ACC112 (cell line): ENCODE measurements at regions not wholly inside any gene's neighbourhood (a gene's known extent, or its start where the extent isn't known, plus 50 kb on each side); places are given as distances from the start of the nearest gene placed in this dataset.
"Not testable (repeated sequence)": the region's sequence is repeated elsewhere in the genome, so short reads cannot be mapped to it uniquely, and the experiment has no call there.

Experiments used
- H2AFZ ChIP-seq: fragments of 200-600 bp; sonication (generic); one replicate; pipeline ENCODE4 v1.6.0; 2017; ENCODE audit warnings: antibody characterized with exemption, low read length; ENCODE audit not compliant: unreplicated experiment
- H3K27ac ChIP-seq: fragments of 200-600 bp; sonication (generic); 2 replicates; pipeline ENCODE4 v1.5.1; 2014; ENCODE audit warnings: low read depth, mild to moderate bottlenecking, antibody characterized with exemption, low read length, moderate library complexity
- H3K27me3 ChIP-seq: fragments of 200-600 bp; sonication (generic); 2 replicates; pipeline ENCODE4 v1.6.1; 2014; ENCODE audit warnings: mild to moderate bottlenecking, antibody characterized with exemption, low read length, moderate library complexity, mixed read lengths; ENCODE audit not compliant: insufficient read depth
- H3K36me3 ChIP-seq: fragments of 200-600 bp; sonication (generic); 2 replicates; pipeline ENCODE4 v1.6.1; 2016; ENCODE audit warnings: mild to moderate bottlenecking, antibody characterized with exemption, low read length, moderate library complexity, mixed read lengths; ENCODE audit not compliant: insufficient read depth
- H3K4me1 ChIP-seq: fragments of 200-600 bp; sonication (generic); one replicate; pipeline ENCODE4 v1.6.1; 2016; ENCODE audit warnings: low read length, mixed read lengths; ENCODE audit not compliant: insufficient read depth, unreplicated experiment, control insufficient read depth
- H3K4me3 ChIP-seq: fragments of 200-600 bp; sonication (generic); 2 replicates; pipeline ENCODE4 v1.5.1; 2014; ENCODE audit warnings: mild to moderate bottlenecking, low read depth, low read length
- H3K79me2 ChIP-seq: fragments of 200-600 bp; sonication (generic); one replicate; pipeline ENCODE4 v1.6.0; 2016; ENCODE audit warnings: low read length; ENCODE audit not compliant: control insufficient read depth, unreplicated experiment, insufficient read depth

DNA sequence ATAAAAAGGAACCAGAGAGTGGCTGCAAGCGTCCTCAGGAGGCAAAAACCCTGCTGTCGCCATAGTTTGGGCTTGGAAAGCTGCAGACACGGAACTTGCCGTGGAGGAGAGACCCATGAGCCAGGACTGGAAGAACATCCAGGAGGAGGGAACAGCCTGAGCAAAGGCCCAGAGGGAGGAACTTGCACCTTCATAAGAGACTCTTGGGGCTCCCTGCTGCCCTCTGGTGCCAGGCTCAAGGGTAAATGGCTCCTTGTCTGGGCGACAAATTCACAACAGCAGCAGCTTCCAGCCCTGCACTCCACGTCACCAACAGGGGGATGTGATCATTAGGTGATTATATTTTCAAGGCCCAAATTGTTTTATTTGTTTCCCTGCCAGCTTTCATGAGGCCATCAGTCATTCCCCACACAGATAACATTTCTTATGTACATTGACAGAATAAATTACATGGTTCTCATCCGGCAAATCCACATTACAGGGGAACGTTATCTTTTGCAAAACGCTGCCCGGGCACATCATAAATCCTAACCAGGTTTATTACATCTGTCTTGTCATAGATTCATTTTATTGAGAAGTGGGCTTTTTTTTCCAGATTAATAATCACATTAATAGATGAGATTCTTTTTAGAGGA, 143.0 kb upstream of the GRIK3 start:
- no peaks in the 10 kb centered on the region for H3K27me3 ChIP-seq
- H3K36me3 ChIP-seq, result no peaks in the 10 kb centered on the region
- H3K4me3 ChIP-seq, result no peak overlapping the region

GRCh38 chr1:37181425-37181824, 147.1 kb upstream of the GRIK3 start:
- Histone ChIP-seq H3K79me2 (no peaks in the 10 kb centered on the region), H3K27ac (no peak overlapping the region), H3K27me3 (no peaks in the 10 kb centered on the region), H3K36me3 (no peaks in the 10 kb centered on the region), H3K4me3 (no peak overlapping the region), H3K4me1 (no peaks in the 10 kb centered on the region), H2AFZ (no peak overlapping the region)

More for the DNA sequence above, 143.0 kb upstream of the GRIK3 start:
- Histone ChIP-seq H3K27ac (no peak overlapping the region), H3K79me2 (no peaks in the 10 kb centered on the region), H2AFZ (no peak overlapping the region), H3K4me1 (no peaks in the 10 kb centered on the region)

DNA sequence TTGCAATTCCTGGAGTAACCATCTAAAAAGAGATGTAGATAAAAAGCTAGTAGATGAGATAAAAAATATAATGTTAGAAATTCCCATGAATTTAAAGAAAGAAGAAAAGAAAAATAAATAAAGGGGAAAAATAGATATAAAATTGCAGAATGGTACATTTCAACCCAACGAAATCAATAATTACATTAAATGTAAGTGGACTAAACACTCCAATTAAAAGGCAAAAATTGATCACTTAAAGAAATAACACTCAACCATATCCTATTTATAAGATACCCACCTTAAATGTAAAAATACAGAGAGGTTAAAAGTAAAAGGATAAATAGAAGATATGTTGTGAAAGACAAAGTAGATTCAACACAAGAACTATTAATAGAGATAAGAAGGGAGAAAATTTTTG, 150.5 kb upstream of the GRIK3 start:
- Histone ChIP-seq H3K27ac (no peak overlapping the region), H3K27me3 (no peaks in the 10 kb centered on the region), H3K4me3 (no peak overlapping the region), H3K4me1 (no peaks in the 10 kb centered on the region), H3K79me2 (no peaks in the 10 kb centered on the region), H3K36me3 (no peaks in the 10 kb centered on the region), H2AFZ (no peak overlapping the region)

- no peaks in the 10 kb centered on the region for H3K4me1 ChIP-seq
- no peak overlapping the region for H2AFZ ChIP-seq
- H3K27me3 ChIP-seq, result no peaks in the 10 kb centered on the region
- H3K4me3 ChIP-seq, result no peak overlapping the region
- no peak overlapping the region for H3K27ac ChIP-seq
- no peaks in the 10 kb centered on the region for H3K79me2 ChIP-seq
- H3K36me3 ChIP-seq, result no peaks in the 10 kb centered on the region
Observed at GRCh38 chr1:37186246-37186756, 152.0 kb upstream of the GRIK3 start.

GRCh38 chr1:37189111-37189510, 154.8 kb upstream of the GRIK3 start:
- Histone ChIP-seq H2AFZ (no peak overlapping the region), H3K79me2 (no peaks in the 10 kb centered on the region), H3K36me3 (no peaks in the 10 kb centered on the region), H3K4me1 (no peaks in the 10 kb centered on the region), H3K27ac (no peak overlapping the region), H3K4me3 (no peak overlapping the region), H3K27me3 (no peaks in the 10 kb centered on the region)

DNA sequence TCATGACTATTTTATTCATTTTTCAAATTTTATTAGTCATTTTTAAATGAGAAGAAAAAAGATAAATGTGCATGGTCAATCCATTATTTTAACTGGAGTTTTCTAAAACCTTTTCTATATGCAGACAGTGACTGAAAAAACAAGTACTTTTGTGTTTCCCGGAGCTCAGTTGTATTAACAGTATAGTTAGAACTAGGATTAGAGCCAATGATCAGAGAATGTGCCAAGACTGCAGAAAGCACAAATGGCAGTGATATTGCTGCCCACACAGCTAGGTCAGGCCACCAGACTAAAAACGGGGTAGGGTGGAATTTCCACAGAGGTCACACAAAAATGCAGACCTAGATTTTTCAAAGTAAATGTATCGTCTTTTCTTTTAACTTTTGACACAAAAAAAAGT, 163.1 kb upstream of the GRIK3 start:
- Histone ChIP-seq H2AFZ (no peak overlapping the region), H3K4me1 (no peaks in the 10 kb centered on the region), H3K27me3 (no peaks in the 10 kb centered on the region), H3K27ac (no peak overlapping the region), H3K4me3 (no peak overlapping the region), H3K36me3 (no peaks in the 10 kb centered on the region), H3K79me2 (no peaks in the 10 kb centered on the region)

DNA sequence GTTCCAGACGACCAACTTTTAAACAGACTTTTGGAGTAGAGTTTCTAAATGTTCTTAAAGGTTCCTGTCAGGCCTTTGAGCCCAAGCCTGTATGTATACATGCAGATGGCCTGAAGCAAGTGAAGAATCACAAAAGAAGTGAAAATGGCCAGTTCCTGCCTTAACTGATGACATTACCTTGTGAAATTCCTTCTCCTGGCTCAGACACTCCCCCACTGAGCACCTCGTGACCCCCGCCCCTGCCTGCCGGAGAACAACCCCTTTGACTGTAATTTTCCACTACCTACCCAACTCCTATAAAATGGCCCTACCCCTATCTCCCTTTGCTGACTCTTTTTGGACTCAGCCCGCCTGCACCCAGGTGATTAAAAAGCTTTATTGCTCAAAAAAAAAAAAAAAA, 180.0 kb upstream of the GRIK3 start:
- not testable (repeated sequence) for H3K4me1 ChIP-seq, H3K27ac ChIP-seq, H3K27me3 ChIP-seq, H3K36me3 ChIP-seq, H3K79me2 ChIP-seq, H2AFZ ChIP-seq, H3K4me3 ChIP-seq

DNA sequence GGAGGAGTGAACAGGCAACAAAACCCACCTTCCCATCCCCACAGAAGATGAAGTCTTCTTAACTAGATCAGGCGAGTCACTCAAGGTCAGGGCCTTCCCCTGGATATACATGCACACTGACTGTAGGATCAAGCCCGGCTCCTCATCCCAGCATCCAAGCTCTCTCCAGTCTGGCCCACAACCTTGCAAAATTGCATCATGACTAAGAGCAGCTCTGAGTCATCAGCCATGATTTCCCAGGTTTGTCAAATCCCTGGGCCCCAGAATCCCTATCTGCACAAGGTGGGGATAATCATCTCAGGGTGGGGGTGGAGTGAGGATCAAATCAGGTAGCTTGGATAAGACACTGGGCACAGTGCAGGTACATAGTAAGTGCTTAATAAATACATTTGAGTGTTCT, 199.3 kb upstream of the GRIK3 start:
- H3K27ac ChIP-seq, result no peak overlapping the region
- no peaks in the 10 kb centered on the region for H3K27me3 ChIP-seq
- no peaks in the 10 kb centered on the region for H3K4me1 ChIP-seq
- no peaks in the 10 kb centered on the region for H3K36me3 ChIP-seq
- no peak overlapping the region for H3K4me3 ChIP-seq
- H2AFZ ChIP-seq, result no peak overlapping the region
- no peaks in the 10 kb centered on the region for H3K79me2 ChIP-seq

DNA sequence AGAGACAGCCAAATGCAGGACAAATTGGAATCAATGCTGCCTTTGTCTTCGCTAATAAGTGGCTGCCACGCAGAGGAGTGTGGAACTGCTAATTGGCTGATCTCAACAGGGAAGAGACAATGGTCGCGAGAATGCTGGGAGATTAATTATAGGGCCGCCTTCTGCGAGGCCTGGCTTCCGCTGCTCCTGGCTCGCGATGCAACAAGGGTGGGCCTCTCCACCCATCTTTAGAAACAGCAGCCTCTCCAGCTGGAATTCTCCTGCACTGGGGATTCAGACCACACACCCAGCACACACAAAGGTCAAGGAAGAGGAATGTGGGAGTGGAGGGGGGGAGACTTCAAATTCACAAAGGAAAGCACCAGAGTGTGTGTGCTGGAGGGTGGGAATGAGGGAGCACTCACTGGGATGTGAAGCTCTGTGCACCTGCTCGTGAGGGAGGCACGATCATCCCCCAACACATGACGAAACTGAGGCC, 200.7 kb upstream of the GRIK3 start:
- Histone ChIP-seq H3K4me1 (no peaks in the 10 kb centered on the region), H3K27me3 (no peaks in the 10 kb centered on the region), H3K27ac (no peak overlapping the region), H3K4me3 (no peak overlapping the region), H3K79me2 (no peaks in the 10 kb centered on the region), H3K36me3 (no peaks in the 10 kb centered on the region), H2AFZ (no peak overlapping the region)

DNA sequence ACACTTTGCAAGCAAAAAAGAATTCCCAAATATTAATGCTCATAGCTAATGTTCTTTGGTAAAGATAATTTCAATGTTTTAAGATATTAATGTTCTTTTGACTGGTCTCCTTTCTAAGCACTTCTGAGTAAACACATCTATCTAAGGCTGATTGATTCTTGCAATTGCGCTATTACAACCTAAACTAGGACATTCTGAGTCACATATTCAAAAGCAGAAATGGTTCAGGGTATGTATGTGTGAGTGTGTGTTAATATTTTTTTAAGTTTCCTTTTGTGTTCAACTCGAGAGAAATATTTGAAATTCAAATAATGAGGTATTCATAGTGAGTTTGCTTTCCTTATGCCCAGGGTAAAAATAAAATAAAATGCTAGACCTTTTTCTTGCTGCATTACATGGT, 203.6 kb upstream of the GRIK3 start:
- no peak overlapping the region for H3K4me3 ChIP-seq
- H3K4me1 ChIP-seq, result no peaks in the 10 kb centered on the region
- no peaks in the 10 kb centered on the region for H3K27me3 ChIP-seq
- no peaks in the 10 kb centered on the region for H3K79me2 ChIP-seq
- no peaks in the 10 kb centered on the region for H3K36me3 ChIP-seq
- no peak overlapping the region for H3K27ac ChIP-seq
- no peak overlapping the region for H2AFZ ChIP-seq

GRCh38 chr1:37238364-37239224, 204.3 kb upstream of the GRIK3 start:
- H3K27me3 ChIP-seq, result no peaks in the 10 kb centered on the region
- H3K27ac ChIP-seq, result no peak overlapping the region
- H3K4me1 ChIP-seq, result no peaks in the 10 kb centered on the region
- no peak overlapping the region for H2AFZ ChIP-seq
- no peaks in the 10 kb centered on the region for H3K36me3 ChIP-seq
- no peak overlapping the region for H3K4me3 ChIP-seq
- H3K79me2 ChIP-seq, result no peaks in the 10 kb centered on the region
